K562 (cell line): ENCODE measurements at regions not wholly inside any gene's neighbourhood (a gene's known extent, or its start where the extent isn't known, plus 50 kb on each side); places are given as distances from the start of the nearest gene placed in this dataset.

Experiments
- ATAC-seq: fragments of 200-7000 bp; cut with Tn5 transposase; 3 replicates; pipeline ENCODE4 v1.9.1; 2020; ENCODE audit warnings: moderate library complexity
- BruUV-seq: library from RNA; stranded (reverse); fragments of 400-500 nt; replicated peaks from 2 replicates; lab custom pipeline; 2021; lab: Mats Ljungman, UMichigan
- CTCF ChIA-PET: fragments of 300-600 bp; formaldehyde crosslinking; extraction: SDS; loops from one replicate; lab custom pipeline; 2021; ENCODE audit warnings: low intra/inter-chr PET ratio; lab: Yijun Ruan, JAX
- POLR2A ChIA-PET: fragments of 300-600, 350-650 bp; sonication (Branson Sonifier 250); formaldehyde crosslinking; extraction: SDS; loops from one replicate; lab custom pipeline; 2021; ENCODE audit warnings: antibody characterized with exemption, inconsistent platforms; lab: Yijun Ruan, JAX
- DNase-seq, 4 experiments: peaks; one replicate each; pipeline versions ENCODE4 v3.0.0 to v3.0.0-alpha.2; 2011 to 2018; ENCODE audit warnings: low spot score in 3 of 4, mixed read lengths in 3 of 4; ENCODE audit errors: extremely low read depth in 1 of 4
- FAIRE-seq: peaks from 2 replicates; lab custom pipeline; 2011; peaks lifted over from hg19 to GRCh38; lab: Jason Lieb, UNC
- H2AFZ ChIP-seq: 2 replicates; pipeline ENCODE4 v1.6.0; 2011; ENCODE audit warnings: low read depth, low read length, control low read depth, inconsistent platforms
- H3K27ac ChIP-seq: fragments of 200-600 bp; 3 replicates; pipeline ENCODE4 v1.8.0; 2011; ENCODE audit warnings: low read depth, mild to moderate bottlenecking, control low read depth, inconsistent platforms, low read length, moderate library complexity, mixed read lengths; ENCODE audit errors: extremely low read depth
- H3K27me3 ChIP-seq, 2 experiments: fragments of 300-600 bp in 1 of 2; 2 replicates in 1 of 2; 3 replicates in 1 of 2; pipeline versions ENCODE4 v1.6.0 to v1.8.0; 2011; ENCODE audit warnings: inconsistent platforms in 2 of 2, low read length in 2 of 2, mild to moderate bottlenecking in 1 of 2, mixed read lengths in 1 of 2, moderate library complexity in 1 of 2; ENCODE audit not compliant: control insufficient read depth in 2 of 2, insufficient read depth in 2 of 2
- H3K36me3 ChIP-seq: fragments of 300-600 bp; 3 replicates; pipeline ENCODE4 v1.8.0; 2011; ENCODE audit warnings: mild to moderate bottlenecking, low read length, inconsistent platforms; ENCODE audit not compliant: control insufficient read depth, insufficient read depth
- H3K4me1 ChIP-seq, 2 experiments: fragments of 200-600 bp in 1 of 2; replicated peaks in 1 of 2; 2 replicates in 1 of 2; 3 replicates in 1 of 2; pipeline versions ENCODE4 v1.5.1 to v1.8.0; 2011; ENCODE audit warnings: inconsistent platforms in 2 of 2, low read length in 2 of 2, mild to moderate bottlenecking in 1 of 2, mixed read lengths in 1 of 2, moderate library complexity in 1 of 2; ENCODE audit not compliant: control insufficient read depth in 2 of 2, insufficient read depth in 2 of 2
- H3K4me2 ChIP-seq: 2 replicates; pipeline ENCODE4 v1.6.1; 2011; ENCODE audit warnings: low read length, control low read depth, inconsistent platforms, mixed read lengths; ENCODE audit not compliant: insufficient read depth
- H3K4me3 ChIP-seq: fragments of 200-600 bp; sonication (generic), shearing (Covaris generic); 2 replicates; pipeline ENCODE4 v1.5.1; 2016; ENCODE audit warnings: control low read depth, inconsistent platforms
- H3K79me2 ChIP-seq: fragments of 200-600 bp; 3 replicates; pipeline ENCODE4 v1.8.0; 2011; ENCODE audit warnings: low read length, inconsistent platforms; ENCODE audit not compliant: control insufficient read depth, insufficient read depth
- H3K9ac ChIP-seq, 2 experiments: 2 replicates each; pipeline versions ENCODE4 v1.6.0 to v1.6.1; 2011; ENCODE audit warnings: low read depth in 2 of 2, low read length in 2 of 2, control low read depth in 1 of 2, inconsistent platforms in 1 of 2, mild to moderate bottlenecking in 1 of 2, mixed read lengths in 1 of 2; ENCODE audit not compliant: insufficient read depth in 1 of 2
- H3K9me1 ChIP-seq: one replicate; pipeline ENCODE4 v1.6.0; 2011; ENCODE audit warnings: inconsistent platforms, mild to moderate bottlenecking, low read length, moderate library complexity; ENCODE audit not compliant: control insufficient read depth, insufficient read depth
- H3K9me3 ChIP-seq: replicated peaks from 2 replicates; pipeline ENCODE4 v1.5.1; 2011; ENCODE audit warnings: low read depth, low read length, inconsistent platforms; ENCODE audit not compliant: control insufficient read depth, insufficient read depth
- H4K20me1 ChIP-seq: replicated peaks from 2 replicates; pipeline ENCODE4 v1.6.1; 2011; ENCODE audit warnings: low read length, inconsistent platforms, mixed read lengths; ENCODE audit not compliant: control insufficient read depth, insufficient read depth
- BDP1 ChIP-seq: IDR thresholded peaks from 3 replicates; pipeline ENCODE4 v1.6.1; 2011; ENCODE audit not compliant: insufficient read length, insufficient read depth
- CAMTA2 ChIP-seq: fragments of 250-450 bp; sonication (Bioruptor Pico); conservative IDR thresholded peaks from 2 replicates; pipeline ENCODE4 v1.5.1; 2022
- CHD1 ChIP-seq: fragments of 200-600 bp; sonication (generic); IDR thresholded peaks from one replicate; pipeline ENCODE4 v1.6.1; 2012; ENCODE audit warnings: mild to moderate bottlenecking, moderate library complexity, low read length, inconsistent platforms
- DPF2 ChIP-seq: fragments of 450-650 bp; IDR thresholded peaks from 2 replicates; pipeline ENCODE4 v1.6.1; 2016
- HDAC1 ChIP-seq, 2 experiments: fragments of 450-650 bp; IDR thresholded peaks; 2 replicates each; pipeline ENCODE4 v1.6.1; 2016 to 2017; ENCODE audit warnings: inconsistent platforms in 1 of 2, mild to moderate bottlenecking in 1 of 2, moderate library complexity in 1 of 2
- HMBOX1 ChIP-seq: sonication (generic); IDR thresholded peaks from 2 replicates; pipeline ENCODE4 v1.6.1; 2016
- HNRNPLL ChIP-seq: fragments of 200-400 bp; formaldehyde crosslinking; IDR thresholded peaks from 2 replicates; pipeline ENCODE4 v1.6.1; 2017; ENCODE audit warnings: low read length, low read depth, mild to moderate bottlenecking; ENCODE audit not compliant: poor library complexity, severe bottlenecking
- KDM2B ChIP-seq: fragments of 250-450 bp; sonication (Bioruptor Pico); IDR thresholded peaks from 2 replicates; pipeline ENCODE4 v1.8.0; 2021; ENCODE audit warnings: mild to moderate bottlenecking, moderate library complexity
- SIRT6 ChIP-seq: IDR thresholded peaks from one replicate; pipeline ENCODE4 v1.6.1; 2012; ENCODE audit warnings: low read depth, mild to moderate bottlenecking, control low read depth, inconsistent platforms, low read length, moderate library complexity
- TRIM24 ChIP-seq, 2 experiments: fragments of 450-650 bp; IDR thresholded peaks; 2 replicates each; pipeline ENCODE4 v1.6.1; 2016
- XRCC3 ChIP-seq: fragments of 450-650 bp; IDR thresholded peaks from 2 replicates; pipeline ENCODE4 v1.6.1; 2017; ENCODE audit warnings: mild to moderate bottlenecking, moderate library complexity
- ZNF445 ChIP-seq: fragments of 250-450 bp; sonication (Bioruptor Pico); IDR thresholded peaks from 2 replicates; pipeline ENCODE4 v1.4.0; 2020; ENCODE audit warnings: low read depth, mild to moderate bottlenecking, moderate library complexity
- WGBS: fragments of 100-300 bp; shearing (Covaris generic); methylation state at CpG from one replicate; pipeline ENCODE4 v1.1.6; 2016; ENCODE audit warnings: low coverage, mixed read lengths; ENCODE audit not compliant: insufficient coverage; ENCODE audit errors: missing lambda C conversion rate; 5-methylcytosine and 5-hydroxymethylcytosine counted together
- in situ Hi-C: fragments of 300-500 bp; cut with MboI; formaldehyde crosslinking; loops from 4 replicates; pipeline ENCODE4 v1.15.0; 2018; ENCODE audit warnings: inconsistent platforms, mixed read lengths
- intact Hi-C: fragments of 100-400 bp; cut with micrococcal nuclease; formaldehyde crosslinking; loops from 2 replicates; pipeline ENCODE4 v1.14.2; 2022
- TF ChIP-seq, protein P1 (sequence below): fragments of 450-650 bp; IDR thresholded peaks from 2 replicates; pipeline ENCODE4 v1.6.1; 2017; ENCODE audit warnings: antibody characterized with exemption, mild to moderate bottlenecking
- TF ChIP-seq, protein P2 (sequence below): fragments of 450-650 bp; formaldehyde crosslinking; conservative IDR thresholded peaks from 2 replicates; pipeline ENCODE4 v1.4.0; 2022; ENCODE audit warnings: mild to moderate bottlenecking, missing genetic modification characterization
- TF ChIP-seq, protein P3 (sequence below), 2 experiments: IDR thresholded peaks; 2 replicates each; pipeline ENCODE4 v1.6.1; 2011; ENCODE audit warnings: borderline replicate concordance in 1 of 2, control low read depth in 1 of 2, low read depth in 1 of 2, low read length in 1 of 2, mild to moderate bottlenecking in 1 of 2, mixed read lengths in 1 of 2, moderate library complexity in 1 of 2; ENCODE audit not compliant: insufficient read depth in 1 of 2, insufficient read length in 1 of 2, poor library complexity in 1 of 2, severe bottlenecking in 1 of 2; ENCODE audit errors: extremely low read depth in 1 of 2

- TF ChIP-seq, protein P1, sequence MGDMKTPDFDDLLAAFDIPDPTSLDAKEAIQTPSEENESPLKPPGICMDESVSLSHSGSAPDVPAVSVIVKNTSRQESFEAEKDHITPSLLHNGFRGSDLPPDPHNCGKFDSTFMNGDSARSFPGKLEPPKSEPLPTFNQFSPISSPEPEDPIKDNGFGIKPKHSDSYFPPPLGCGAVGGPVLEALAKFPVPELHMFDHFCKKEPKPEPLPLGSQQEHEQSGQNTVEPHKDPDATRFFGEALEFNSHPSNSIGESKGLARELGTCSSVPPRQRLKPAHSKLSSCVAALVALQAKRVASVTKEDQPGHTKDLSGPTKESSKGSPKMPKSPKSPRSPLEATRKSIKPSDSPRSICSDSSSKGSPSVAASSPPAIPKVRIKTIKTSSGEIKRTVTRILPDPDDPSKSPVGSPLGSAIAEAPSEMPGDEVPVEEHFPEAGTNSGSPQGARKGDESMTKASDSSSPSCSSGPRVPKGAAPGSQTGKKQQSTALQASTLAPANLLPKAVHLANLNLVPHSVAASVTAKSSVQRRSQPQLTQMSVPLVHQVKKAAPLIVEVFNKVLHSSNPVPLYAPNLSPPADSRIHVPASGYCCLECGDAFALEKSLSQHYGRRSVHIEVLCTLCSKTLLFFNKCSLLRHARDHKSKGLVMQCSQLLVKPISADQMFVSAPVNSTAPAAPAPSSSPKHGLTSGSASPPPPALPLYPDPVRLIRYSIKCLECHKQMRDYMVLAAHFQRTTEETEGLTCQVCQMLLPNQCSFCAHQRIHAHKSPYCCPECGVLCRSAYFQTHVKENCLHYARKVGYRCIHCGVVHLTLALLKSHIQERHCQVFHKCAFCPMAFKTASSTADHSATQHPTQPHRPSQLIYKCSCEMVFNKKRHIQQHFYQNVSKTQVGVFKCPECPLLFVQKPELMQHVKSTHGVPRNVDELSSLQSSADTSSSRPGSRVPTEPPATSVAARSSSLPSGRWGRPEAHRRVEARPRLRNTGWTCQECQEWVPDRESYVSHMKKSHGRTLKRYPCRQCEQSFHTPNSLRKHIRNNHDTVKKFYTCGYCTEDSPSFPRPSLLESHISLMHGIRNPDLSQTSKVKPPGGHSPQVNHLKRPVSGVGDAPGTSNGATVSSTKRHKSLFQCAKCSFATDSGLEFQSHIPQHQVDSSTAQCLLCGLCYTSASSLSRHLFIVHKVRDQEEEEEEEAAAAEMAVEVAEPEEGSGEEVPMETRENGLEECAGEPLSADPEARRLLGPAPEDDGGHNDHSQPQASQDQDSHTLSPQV: no peak
- TF ChIP-seq CHD1 (no peak), CAMTA2 (no peak), SIRT6 (no peak), DPF2 (no peak), KDM2B (no peak), XRCC3 (no peak), TRIM24 (IDR thresholded peaks at IDR 0.05) (no peak), HNRNPLL (no peak)
Measured at GRCh38 chr21:35506771-35507170, 457.7 kb upstream of the RUNX1 start (continued).

DNA sequence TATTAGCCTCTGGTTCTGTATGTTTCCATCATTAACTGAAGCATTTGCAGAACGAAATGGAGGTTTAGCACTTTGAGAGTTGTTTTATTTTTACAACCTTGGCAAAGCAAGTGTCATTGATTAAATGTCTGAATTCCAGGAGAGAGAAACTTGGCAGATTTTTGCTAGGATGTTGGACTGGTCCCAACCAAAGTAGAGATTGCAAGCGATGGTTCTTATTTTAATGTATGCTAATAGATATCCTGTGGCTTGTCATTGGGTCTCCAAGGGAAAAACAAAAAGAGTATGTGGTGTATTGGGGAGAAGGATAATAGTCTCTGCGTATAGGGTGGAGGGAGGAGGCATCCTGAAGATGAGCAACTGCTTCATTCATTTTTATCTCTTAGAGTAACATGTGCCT lies 457.2 kb upstream of the RUNX1 start:
- Histone ChIP-seq H3K9me3 (no peaks in the 10 kb centered on the region), H3K4me3 (no peak overlapping the region), H3K27me3 (no peaks in the 10 kb centered on the region; a peak in 1 of 5 replicates), H3K79me2 (no peaks in the 10 kb centered on the region), H2AFZ (no peak overlapping the region), H3K27ac (no peak overlapping the region), H3K9me1 (no peaks in the 10 kb centered on the region), H3K36me3 (no peaks in the 10 kb centered on the region), H4K20me1 (no peaks in the 10 kb centered on the region), H3K9ac (no peak overlapping the region), H3K4me1 (peaks cover 3 to 39% of the 10 kb centered on the region in 2 experiments; a peak in 4 of 5 replicates), H3K4me2 (no peak overlapping the region)
- intact Hi-C loops (loop anchor here (5.0 to 10.0 kb wide), 3 partner anchors 69 to 452 kb away; no protein-coding TSS in a partner anchor), in situ Hi-C loops (no loop called here)
- CTCF ChIA-PET: no interaction called here
- no peak for FAIRE-seq
- ATAC-seq: no peak
- BruUV-seq: no TSS peak
- 45% methylated on average over 3 of the region's 3 CpGs for WGBS
- POLR2A ChIA-PET: no interaction called here
- DNase-seq: no peak
- TF ChIP-seq, protein P2, sequence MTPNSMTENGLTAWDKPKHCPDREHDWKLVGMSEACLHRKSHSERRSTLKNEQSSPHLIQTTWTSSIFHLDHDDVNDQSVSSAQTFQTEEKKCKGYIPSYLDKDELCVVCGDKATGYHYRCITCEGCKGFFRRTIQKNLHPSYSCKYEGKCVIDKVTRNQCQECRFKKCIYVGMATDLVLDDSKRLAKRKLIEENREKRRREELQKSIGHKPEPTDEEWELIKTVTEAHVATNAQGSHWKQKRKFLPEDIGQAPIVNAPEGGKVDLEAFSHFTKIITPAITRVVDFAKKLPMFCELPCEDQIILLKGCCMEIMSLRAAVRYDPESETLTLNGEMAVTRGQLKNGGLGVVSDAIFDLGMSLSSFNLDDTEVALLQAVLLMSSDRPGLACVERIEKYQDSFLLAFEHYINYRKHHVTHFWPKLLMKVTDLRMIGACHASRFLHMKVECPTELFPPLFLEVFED (CRISPR knock-in tag): no peak
- TF ChIP-seq HMBOX1 (no peak), HDAC1 (IDR thresholded peaks at IDR 0.05) (no peak), BDP1 (no peak), ZNF445 (no peak)
- TF ChIP-seq, protein P3, sequence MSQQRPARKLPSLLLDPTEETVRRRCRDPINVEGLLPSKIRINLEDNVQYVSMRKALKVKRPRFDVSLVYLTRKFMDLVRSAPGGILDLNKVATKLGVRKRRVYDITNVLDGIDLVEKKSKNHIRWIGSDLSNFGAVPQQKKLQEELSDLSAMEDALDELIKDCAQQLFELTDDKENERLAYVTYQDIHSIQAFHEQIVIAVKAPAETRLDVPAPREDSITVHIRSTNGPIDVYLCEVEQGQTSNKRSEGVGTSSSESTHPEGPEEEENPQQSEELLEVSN (IDR thresholded peaks at IDR 0.05; ENCODE audit: borderline replicate concordance in 1 of 2, extremely low read depth in 1 of 2, insufficient read depth in 1 of 2, insufficient read length in 1 of 2, low read depth in 1 of 2, low read length in 1 of 2, poor library complexity in 1 of 2, severe bottlenecking in 1 of 2): no peak
